Stomach (tissue), 4 donors: ENCODE measurements at regions not wholly inside any gene's neighbourhood (a gene's known extent, or its start where the extent isn't known, plus 50 kb on each side); places are given as distances from the start of the nearest gene placed in this dataset.

Experiments
- CTCF ChIP-seq, 7 experiments: fragments of 450-650 bp in 4 of 7; fragments of 200-600 bp in 3 of 7; sonication (generic) in 3 of 7; IDR thresholded peaks; one replicate each; pipeline ENCODE4 v1.5.1; 2016 to 2019; ENCODE audit warnings: antibody characterized with exemption in 7 of 7, control low read depth in 2 of 7, mild to moderate bottlenecking in 1 of 7
- EP300 ChIP-seq: sonication (generic); formaldehyde crosslinking; IDR thresholded peaks from one replicate; pipeline ENCODE4 v1.6.1; 2017; ENCODE audit warnings: antibody characterized with exemption
- POLR2A ChIP-seq, 4 donors: fragments of 450-650 bp; IDR thresholded peaks; one replicate each; pipeline ENCODE4 v1.6.1; 2016; ENCODE audit warnings: antibody characterized with exemption in 4 of 4, control low read depth in 2 of 4, mild to moderate bottlenecking in 1 of 4, moderate library complexity in 1 of 4
- POLR2AphosphoS5 ChIP-seq, 3 donors: sonication (generic); formaldehyde crosslinking; IDR thresholded peaks; one replicate each; pipeline ENCODE4 v1.6.1; 2016; ENCODE audit warnings: antibody characterized with exemption in 3 of 3

- no peak for TF ChIP-seq POLR2AphosphoS5 (IDR thresholded peaks at IDR 0.05)
- no peak for TF ChIP-seq CTCF (IDR thresholded peaks at IDR 0.05)
- TF ChIP-seq POLR2A (IDR thresholded peaks at IDR 0.05): no peak
- no peak for TF ChIP-seq EP300
These were observed 169.3 kb upstream of the TBL1X start for GRCh38 chrX:9295551-9295950.
